ENCODE measurements at regions not wholly inside any gene's neighbourhood (a gene's known extent, or its start where the extent isn't known, plus 50 kb on each side); places are given as distances from the start of the nearest gene placed in this dataset.

GRCh38 chr6:141261016-141261671 lies 871.6 kb upstream of the GJE1 start:
- TF ChIP-seq YY1 (IDR thresholded peaks at IDR 0.05; ENCODE audit: insufficient read depth, insufficient read length), result no peak
- no peak for TF ChIP-seq SUZ12 (IDR thresholded peaks at IDR 0.05; ENCODE audit: extremely low read depth, insufficient read depth, insufficient read length)
- no peak for TF ChIP-seq ZNF274 (IDR thresholded peaks at IDR 0.05; ENCODE audit: low read depth, low read length)
